ENCODE measurements at regions not wholly inside any gene's neighbourhood (a gene's known extent, or its start where the extent isn't known, plus 50 kb on each side); places are given as distances from the start of the nearest gene placed in this dataset.

DNA sequence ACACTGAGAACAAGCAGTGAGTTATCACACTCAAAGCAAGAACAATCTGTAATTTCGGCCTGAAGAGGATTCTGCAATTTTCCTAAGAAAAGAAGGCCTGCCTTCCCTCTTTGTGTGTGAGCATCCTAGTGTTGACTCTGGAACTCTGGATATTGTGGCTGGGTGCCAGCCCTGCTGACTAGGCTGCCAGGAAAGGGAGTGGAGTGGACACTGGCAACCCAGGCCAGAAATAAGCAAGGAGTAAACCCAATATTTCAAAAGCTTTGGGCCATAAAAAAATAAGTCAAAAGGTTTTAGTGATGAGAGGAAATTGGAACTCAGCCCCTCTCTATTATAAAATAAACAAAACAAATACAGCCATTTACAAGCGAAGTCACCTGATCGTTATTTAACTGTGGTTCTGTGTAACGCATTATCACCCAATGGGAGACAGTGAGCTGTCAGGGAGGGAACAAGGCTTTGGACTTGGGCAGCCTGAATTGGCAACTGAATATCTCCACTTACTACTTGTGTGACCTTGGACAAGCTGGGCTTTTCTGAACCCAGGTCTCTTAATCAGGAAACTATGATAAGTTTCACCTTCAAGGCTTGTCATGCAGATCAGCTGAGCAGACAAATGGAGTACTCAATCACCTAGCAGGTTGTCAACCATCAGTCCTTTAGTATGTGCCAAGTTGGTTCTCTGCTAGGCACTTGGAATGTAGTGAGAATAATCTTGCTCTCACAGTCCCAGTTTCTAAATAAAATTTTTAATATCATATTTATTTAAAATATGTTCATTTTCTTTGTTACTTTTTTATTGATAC is 196.2 kb downstream of the PAX1 start:
- DNase-seq (ENCODE audit: low read depth) = peak; percentile 79
- H3K4me3 ChIP-seq (ENCODE audit: low read depth, low read length) = no peak overlapping the region
- TF ChIP-seq, protein P1, sequence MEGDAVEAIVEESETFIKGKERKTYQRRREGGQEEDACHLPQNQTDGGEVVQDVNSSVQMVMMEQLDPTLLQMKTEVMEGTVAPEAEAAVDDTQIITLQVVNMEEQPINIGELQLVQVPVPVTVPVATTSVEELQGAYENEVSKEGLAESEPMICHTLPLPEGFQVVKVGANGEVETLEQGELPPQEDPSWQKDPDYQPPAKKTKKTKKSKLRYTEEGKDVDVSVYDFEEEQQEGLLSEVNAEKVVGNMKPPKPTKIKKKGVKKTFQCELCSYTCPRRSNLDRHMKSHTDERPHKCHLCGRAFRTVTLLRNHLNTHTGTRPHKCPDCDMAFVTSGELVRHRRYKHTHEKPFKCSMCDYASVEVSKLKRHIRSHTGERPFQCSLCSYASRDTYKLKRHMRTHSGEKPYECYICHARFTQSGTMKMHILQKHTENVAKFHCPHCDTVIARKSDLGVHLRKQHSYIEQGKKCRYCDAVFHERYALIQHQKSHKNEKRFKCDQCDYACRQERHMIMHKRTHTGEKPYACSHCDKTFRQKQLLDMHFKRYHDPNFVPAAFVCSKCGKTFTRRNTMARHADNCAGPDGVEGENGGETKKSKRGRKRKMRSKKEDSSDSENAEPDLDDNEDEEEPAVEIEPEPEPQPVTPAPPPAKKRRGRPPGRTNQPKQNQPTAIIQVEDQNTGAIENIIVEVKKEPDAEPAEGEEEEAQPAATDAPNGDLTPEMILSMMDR (IDR thresholded peaks at IDR 0.05; ENCODE audit: control insufficient read depth, extremely low read depth, insufficient read depth) = no peak

- no peak overlapping the region for H3K4me3 ChIP-seq (ENCODE audit: low read depth, low read length)
- TF ChIP-seq, protein P1 (IDR thresholded peaks at IDR 0.05; ENCODE audit: control insufficient read depth, extremely low read depth, insufficient read depth) = no peak
- no peak for DNase-seq (ENCODE audit: low read depth)
These were observed 195.0 kb downstream of the PAX1 start for GRCh38 chr20:21900431-21900830.

DNA sequence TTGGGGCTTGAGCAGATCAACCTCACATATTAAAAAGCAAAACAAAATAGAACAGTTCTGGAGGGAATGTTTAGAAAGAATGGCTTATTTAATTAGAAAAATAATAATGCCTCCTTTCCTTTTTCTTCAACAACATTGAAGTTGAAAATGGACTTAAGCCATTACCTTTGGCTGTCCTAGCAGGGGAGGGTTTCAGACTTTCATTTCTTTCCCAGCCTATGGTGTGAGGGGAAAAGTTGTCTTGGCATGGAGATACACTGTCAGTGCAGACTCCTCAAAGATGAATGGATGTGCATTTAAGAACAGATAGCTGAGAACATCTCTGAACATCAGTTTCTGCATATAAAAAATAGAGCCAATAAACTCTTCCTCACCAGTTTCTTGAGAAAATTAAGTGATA is 169.5 kb downstream of the PAX1 start:
- H3K4me3 ChIP-seq (ENCODE audit: low read depth, low read length) = no peak overlapping the region
- no peak for DNase-seq (ENCODE audit: low read depth)
- TF ChIP-seq, protein P1 (IDR thresholded peaks at IDR 0.05; ENCODE audit: control insufficient read depth, extremely low read depth, insufficient read depth) = no peak

DNA sequence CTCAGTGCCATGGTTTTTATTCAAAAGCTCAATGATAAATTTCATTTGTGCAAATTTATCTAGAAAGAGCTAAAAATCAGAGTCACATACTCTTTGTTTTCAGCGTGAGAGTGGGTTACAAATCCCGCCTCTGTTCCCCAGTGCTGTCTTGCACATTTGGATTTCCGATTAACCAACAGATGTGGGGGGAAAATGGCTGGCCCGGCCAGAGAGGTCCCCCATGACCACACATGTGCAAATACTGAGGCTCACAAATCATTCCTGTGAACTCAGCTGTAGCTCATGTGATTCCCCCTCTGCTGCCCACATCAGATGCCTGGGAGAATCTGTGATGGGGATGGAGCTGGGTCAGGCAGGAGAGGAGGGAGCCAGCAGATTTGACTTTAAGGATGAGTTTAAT is 168.7 kb downstream of the PAX1 start:
- TF ChIP-seq, protein P1 (IDR thresholded peaks at IDR 0.05; ENCODE audit: control insufficient read depth, extremely low read depth, insufficient read depth) = no peak
- H3K4me3 ChIP-seq (ENCODE audit: low read depth, low read length) = no peak overlapping the region
- no peak for DNase-seq (ENCODE audit: low read depth)

GRCh38 chr20:21873291-21873690 is 167.8 kb downstream of the PAX1 start:
- TF ChIP-seq, protein P1 (IDR thresholded peaks at IDR 0.05; ENCODE audit: control insufficient read depth, extremely low read depth, insufficient read depth) = no peak
- no peak overlapping the region for H3K4me3 ChIP-seq (ENCODE audit: low read depth, low read length)

GRCh38 chr20:21867811-21868210 is 162.3 kb downstream of the PAX1 start:
- TF ChIP-seq, protein P1 (IDR thresholded peaks at IDR 0.05; ENCODE audit: control insufficient read depth, extremely low read depth, insufficient read depth) = no peak

More at GRCh38 chr20:21873291-21873690, 167.8 kb downstream of the PAX1 start:
- no peak for DNase-seq (ENCODE audit: low read depth)

GRCh38 chr20:21867353-21867752 is 161.9 kb downstream of the PAX1 start:
- TF ChIP-seq, protein P1 (IDR thresholded peaks at IDR 0.05; ENCODE audit: control insufficient read depth, extremely low read depth, insufficient read depth) = no peak
- DNase-seq (ENCODE audit: low read depth) = no peak
- H3K4me3 ChIP-seq (ENCODE audit: low read depth, low read length) = no peak overlapping the region

More at GRCh38 chr20:21867811-21868210, 162.3 kb downstream of the PAX1 start:
- H3K4me3 ChIP-seq (ENCODE audit: low read depth, low read length) = no peak overlapping the region
- no peak for DNase-seq (ENCODE audit: low read depth)
